ENCODE measurements at regions not wholly inside any gene's neighbourhood (a gene's known extent, or its start where the extent isn't known, plus 50 kb on each side); places are given as distances from the start of the nearest gene placed in this dataset.

- TF ChIP-seq CTCF (IDR thresholded peaks at IDR 0.05; ENCODE audit: low read length) (no peak), EZH2 (IDR thresholded peaks at IDR 0.05; ENCODE audit: borderline replicate concordance, low read length) (no peak)
These were observed 389.4 kb upstream of the NRSN1 start for GRCh38 chr6:23736577-23736976.

Data from OCI-LY1 (cell line).